HCT116 (cell line): ENCODE measurements at regions not wholly inside any gene's neighbourhood (a gene's known extent, or its start where the extent isn't known, plus 50 kb on each side); places are given as distances from the start of the nearest gene placed in this dataset.

Experiments used
- ATAC-seq: fragments of 200-7000 bp; cut with Tn5 transposase; 2 replicates; pipeline ENCODE4 v1.9.1; 2020; ENCODE audit warnings: mild to moderate bottlenecking, moderate library complexity
- BruUV-seq: library from RNA; stranded (reverse); fragments of 400-500 nt; replicated peaks from 2 replicates; lab custom pipeline; 2021; lab: Mats Ljungman, UMichigan
- CTCF ChIA-PET: fragments of 300-600 bp; sonication (Branson Sonifier 250); formaldehyde crosslinking; loops from one replicate; lab custom pipeline; 2021; ENCODE audit warnings: antibody characterized with exemption; lab: Charles Lee
- POLR2A ChIA-PET: fragments of 300-600, 350-600 bp; sonication (Branson Sonifier 250); formaldehyde crosslinking; loops from one replicate; lab custom pipeline; 2021; ENCODE audit warnings: antibody characterized with exemption; lab: Charles Lee
- RAD21 ChIA-PET, 2 experiments: fragments of 300-600 bp; sonication (Branson Sonifier 250); formaldehyde crosslinking; loops; one replicate each; lab custom pipeline; 2023; ENCODE audit warnings: low total read pairs in 2 of 2; ENCODE audit not compliant: uncharacterized antibody in 2 of 2, unreplicated experiment in 2 of 2, low non-redundant PET in 1 of 2; lab: Charles Lee
- DNase-seq: peaks from one replicate; pipeline ENCODE4 v3.0.0-alpha.2; 2010; ENCODE audit warnings: low read depth, low spot score
- H2AFZ ChIP-seq: fragments of 200-600 bp; shearing (Covaris generic), sonication (generic); 2 replicates; pipeline ENCODE4 v1.6.1; 2017; ENCODE audit warnings: low read depth, mixed run types, mixed read lengths, antibody characterized with exemption, low read length; ENCODE audit not compliant: poor library complexity, severe bottlenecking
- H3K27ac ChIP-seq: 2 replicates; pipeline ENCODE4 v1.5.1; 2012; ENCODE audit warnings: low read depth, low read length
- H3K27me3 ChIP-seq: fragments of 200-600 bp; sonication (generic); 2 replicates; pipeline ENCODE4 v1.6.1; 2016; ENCODE audit warnings: mixed run types, low read length, mixed read lengths; ENCODE audit not compliant: insufficient read depth
- H3K36me3 ChIP-seq, 2 experiments: fragments of 200-500 bp in 1 of 2; fragments of 200-600 bp in 1 of 2; sonication (Bioruptor generic) in 1 of 2; sonication (generic) in 1 of 2; 2 replicates each; pipeline versions ENCODE4 v1.5.1 to v1.6.1; 2014 to 2016; ENCODE audit warnings: low read length in 2 of 2, inconsistent platforms in 1 of 2, mixed read lengths in 1 of 2, mixed run types in 1 of 2; ENCODE audit not compliant: insufficient read depth in 2 of 2, control insufficient read depth in 1 of 2
- H3K4me1 ChIP-seq, 2 experiments: fragments of 200-600 bp in 1 of 2; sonication (generic) in 1 of 2; 2 replicates each; pipeline versions ENCODE4 v1.5.1 to v1.6.1; 2012 to 2017; ENCODE audit warnings: low read length in 2 of 2, inconsistent platforms in 1 of 2, mild to moderate bottlenecking in 1 of 2, mixed read lengths in 1 of 2, mixed run types in 1 of 2, moderate library complexity in 1 of 2; ENCODE audit not compliant: insufficient read depth in 2 of 2, control insufficient read depth in 1 of 2
- H3K4me2 ChIP-seq: fragments of 200-600 bp; sonication (generic); 2 replicates; pipeline ENCODE4 v1.6.1; 2017; ENCODE audit warnings: mixed run types, low read length, mixed read lengths
- H3K4me3 ChIP-seq, 2 experiments: fragments of 200-600 bp in 1 of 2; sonication (generic) in 1 of 2; replicated peaks in 1 of 2; 2 replicates each; pipeline ENCODE4 v1.5.1; 2011 to 2016; ENCODE audit warnings: low read length in 2 of 2, control low read depth in 1 of 2, low read depth in 1 of 2, mild to moderate bottlenecking in 1 of 2, mixed read lengths in 1 of 2, mixed run types in 1 of 2
- H3K79me2 ChIP-seq: fragments of 200-600 bp; sonication (generic); 2 replicates; pipeline ENCODE4 v1.6.1; 2017; ENCODE audit warnings: mild to moderate bottlenecking, mixed run types, low read length, moderate library complexity, mixed read lengths; ENCODE audit not compliant: insufficient read depth
- H3K9ac ChIP-seq: fragments of 200-600 bp; sonication (generic); 2 replicates; pipeline ENCODE4 v1.6.1; 2016; ENCODE audit warnings: low read length, mixed read lengths
- H3K9me2 ChIP-seq: fragments of 200-600 bp; sonication (generic), shearing (Covaris generic); 2 replicates; pipeline ENCODE4 v1.6.1; 2017; ENCODE audit warnings: mixed run types, mild to moderate bottlenecking, moderate library complexity; ENCODE audit not compliant: insufficient read depth
- H3K9me3 ChIP-seq, 2 experiments: fragments of 200-500 bp in 1 of 2; fragments of 200-600 bp in 1 of 2; sonication (Bioruptor generic) in 1 of 2; sonication (generic) in 1 of 2; 2 replicates each; pipeline ENCODE4 v1.6.1; 2014 to 2017; ENCODE audit warnings: low read length in 2 of 2, mixed read lengths in 2 of 2, inconsistent platforms in 1 of 2, low read depth in 1 of 2, mild to moderate bottlenecking in 1 of 2, mixed run types in 1 of 2, moderate library complexity in 1 of 2; ENCODE audit not compliant: control insufficient read depth in 1 of 2, insufficient read depth in 1 of 2
- H4K20me1 ChIP-seq: fragments of 200-600 bp; sonication (generic), shearing (Covaris generic); 2 replicates; pipeline ENCODE4 v1.6.1; 2017; ENCODE audit warnings: mixed run types, mild to moderate bottlenecking, moderate library complexity; ENCODE audit not compliant: insufficient read depth
- CTCF ChIP-seq, 3 experiments: fragments of 200-600 bp in 1 of 3; sonication (generic) in 1 of 3; IDR thresholded peaks in 2 of 3; conservative IDR thresholded peaks in 1 of 3; 2 replicates each; pipeline ENCODE4 v1.5.1; 2012 to 2017; ENCODE audit warnings: low read depth in 2 of 3, low read length in 2 of 3, antibody characterized with exemption in 1 of 3, borderline replicate concordance in 1 of 3, control low read depth in 1 of 3, mild to moderate bottlenecking in 1 of 3, mixed read lengths in 1 of 3, mixed run types in 1 of 3, moderate library complexity in 1 of 3; ENCODE audit not compliant: insufficient read depth in 1 of 3
- EGR1 ChIP-seq: IDR thresholded peaks from 2 replicates; pipeline ENCODE4 v1.6.1; 2012; ENCODE audit warnings: low read depth
- ELF1 ChIP-seq: IDR thresholded peaks from 2 replicates; pipeline ENCODE4 v1.6.1; 2012; ENCODE audit warnings: low read depth, borderline replicate concordance
- EZH2 ChIP-seq: fragments of 200-600 bp; sonication (generic); IDR thresholded peaks from 2 replicates; pipeline ENCODE4 v1.6.1; 2017; ENCODE audit warnings: antibody characterized with exemption, mixed run types
- EZH2phosphoT487 ChIP-seq: fragments of 200-600 bp; IDR thresholded peaks from 2 replicates; pipeline ENCODE4 v1.6.1; 2018; ENCODE audit warnings: antibody characterized with exemption, borderline replicate concordance
- FOSL1 ChIP-seq: IDR thresholded peaks from 2 replicates; pipeline ENCODE4 v1.6.1; 2012; ENCODE audit warnings: low read depth
- JUND ChIP-seq: IDR thresholded peaks from 2 replicates; pipeline ENCODE4 v1.6.1; 2012
- RAD21 ChIP-seq: IDR thresholded peaks from 2 replicates; pipeline ENCODE4 v1.6.1; 2012; ENCODE audit warnings: low read depth, mild to moderate bottlenecking
- REST ChIP-seq: IDR thresholded peaks from 2 replicates; pipeline ENCODE4 v1.6.1; 2012; ENCODE audit warnings: low read depth
- SIN3A ChIP-seq: IDR thresholded peaks from 2 replicates; pipeline ENCODE4 v1.6.1; 2012; ENCODE audit warnings: low read depth
- SP1 ChIP-seq: IDR thresholded peaks from 2 replicates; pipeline ENCODE4 v1.6.1; 2012; ENCODE audit warnings: low read depth
- SRF ChIP-seq: IDR thresholded peaks from 2 replicates; pipeline ENCODE4 v1.6.1; 2012; ENCODE audit warnings: low read depth
- TCF7L2 ChIP-seq: IDR thresholded peaks from 2 replicates; pipeline ENCODE4 v1.7.0; 2011; ENCODE audit warnings: borderline replicate concordance, inconsistent platforms; ENCODE audit not compliant: insufficient read depth, insufficient read length; ENCODE audit errors: extremely low read depth
- ZFX ChIP-seq: fragments of 450-650 bp; IDR thresholded peaks from 2 replicates; pipeline ENCODE4 v1.6.1; 2017
- ZNF274 ChIP-seq: fragments of 200-500 bp; sonication (Bioruptor generic); IDR thresholded peaks from 2 replicates; pipeline ENCODE4 v1.6.1; 2014; ENCODE audit warnings: mild to moderate bottlenecking, low read depth, low read length, inconsistent platforms
- intact Hi-C: fragments of 100-400 bp; cut with micrococcal nuclease; formaldehyde crosslinking; loops from 2 replicates; pipeline ENCODE4 v1.10.0; 2022
- TF ChIP-seq, protein P1 (sequence below): IDR thresholded peaks from 2 replicates; pipeline ENCODE4 v1.6.1; 2012
- TF ChIP-seq, protein P2 (sequence below): IDR thresholded peaks from 2 replicates; pipeline ENCODE4 v1.6.1; 2012

DNA sequence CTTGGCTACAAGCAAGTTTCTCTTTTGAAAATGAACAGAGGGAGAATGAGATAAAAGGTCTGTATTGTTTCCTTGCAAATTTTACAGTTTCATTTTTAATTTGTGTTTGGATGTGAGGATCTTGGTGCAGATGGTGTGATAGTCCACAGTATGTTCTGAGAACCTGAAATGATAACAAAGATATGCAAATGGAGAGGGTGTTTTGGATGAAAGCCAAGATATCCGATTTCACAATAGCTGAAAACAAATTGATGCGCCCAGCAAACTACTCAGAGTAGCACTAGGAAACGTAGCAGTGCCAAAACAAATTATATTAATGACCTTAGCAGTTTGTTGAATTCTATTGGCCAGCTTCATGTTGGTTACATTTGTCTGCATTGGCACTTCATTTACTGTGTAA, 683.5 kb downstream of the TMEM182 start:
- POLR2A ChIA-PET, result no interaction called here

More for the DNA sequence above, 683.5 kb downstream of the TMEM182 start:
- TF ChIP-seq, protein P1, sequence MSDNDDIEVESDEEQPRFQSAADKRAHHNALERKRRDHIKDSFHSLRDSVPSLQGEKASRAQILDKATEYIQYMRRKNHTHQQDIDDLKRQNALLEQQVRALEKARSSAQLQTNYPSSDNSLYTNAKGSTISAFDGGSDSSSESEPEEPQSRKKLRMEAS, result no peak
- no peak for TF ChIP-seq JUND
- no peak for TF ChIP-seq ZFX
- no peak for TF ChIP-seq SP1
- TF ChIP-seq RAD21, result no peak
- no peak for TF ChIP-seq TCF7L2
- TF ChIP-seq, protein P2, sequence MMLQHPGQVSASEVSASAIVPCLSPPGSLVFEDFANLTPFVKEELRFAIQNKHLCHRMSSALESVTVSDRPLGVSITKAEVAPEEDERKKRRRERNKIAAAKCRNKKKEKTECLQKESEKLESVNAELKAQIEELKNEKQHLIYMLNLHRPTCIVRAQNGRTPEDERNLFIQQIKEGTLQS, result no peak
- TF ChIP-seq SRF, result no peak
- TF ChIP-seq FOSL1, result no peak
- TF ChIP-seq ZNF274, result no peak
- TF ChIP-seq EZH2, result no peak
- TF ChIP-seq EZH2phosphoT487, result no peak
- no peak for TF ChIP-seq REST
- no peak for TF ChIP-seq EGR1
- TF ChIP-seq SIN3A, result no peak
- TF ChIP-seq ELF1, result no peak
- no peak for TF ChIP-seq CTCF (IDR thresholded peaks at IDR 0.05 in 2 of 3, conservative IDR thresholded peaks at IDR 0.05 in 1 of 3; ENCODE audit: borderline replicate concordance in 1 of 3, insufficient read depth in 1 of 3, low read depth in 2 of 3, low read length in 2 of 3)
- H3K36me3 ChIP-seq, result no peaks in the 10 kb centered on the region
- RAD21 ChIA-PET, result no interaction called here
- H3K4me3 ChIP-seq, result no peak overlapping the region
- H3K27me3 ChIP-seq, result no peaks in the 10 kb centered on the region
- H4K20me1 ChIP-seq, result no peaks in the 10 kb centered on the region
- H3K9ac ChIP-seq, result no peak overlapping the region
- BruUV-seq, result no TSS peak
- no peaks in the 10 kb centered on the region for H3K79me2 ChIP-seq
- intact Hi-C loops, result no loop called here
- no peak for ATAC-seq
- no peak overlapping the region for H3K4me2 ChIP-seq
- no peak for DNase-seq
- H2AFZ ChIP-seq, result no peak overlapping the region
- CTCF ChIA-PET, result no interaction called here
- no peaks in the 10 kb centered on the region for H3K9me2 ChIP-seq
- H3K4me1 ChIP-seq, result no peaks in the 10 kb centered on the region
- peaks cover 9 to 21% of the 10 kb centered on the region in 2 experiments; a peak in 3 of 4 replicates for H3K9me3 ChIP-seq
- no peak overlapping the region for H3K27ac ChIP-seq
